Stimulated activated CD4-positive, alpha-beta T cell treated with anti-CD3 and anti-CD28 coated beads, Interleukin-12 subunit alpha, Interleukin-12 subunit beta, amount 100 ng/mL, for 48 hours (primary cell): ENCODE measurements at regions not wholly inside any gene's neighbourhood (a gene's known extent, or its start where the extent isn't known, plus 50 kb on each side); places are given as distances from the start of the nearest gene placed in this dataset.

Experiments used
- DNase-seq, 3 donors: peaks; one replicate each; pipeline ENCODE4 v3.0.0-alpha.2; 2020; ENCODE audit warnings: low read depth in 2 of 3, low spot score in 1 of 3

- no peak for DNase-seq
These were observed 279.3 kb downstream of the TMX3 start for GRCh38 chr18:68435581-68435980.

- no peak for DNase-seq
These were observed 283.0 kb downstream of the TMX3 start for GRCh38 chr18:68431922-68432198.

GRCh38 chr18:68431111-68431921 lies 283.6 kb downstream of the TMX3 start:
- DNase-seq = no peak

GRCh38 chr18:68429841-68430240 lies 285.1 kb downstream of the TMX3 start:
- DNase-seq = no peak

GRCh38 chr18:68429111-68429510 lies 285.8 kb downstream of the TMX3 start:
- DNase-seq = no peak

GRCh38 chr18:68428661-68429060 lies 286.2 kb downstream of the TMX3 start:
- no peak for DNase-seq

- no peak for DNase-seq
These were observed 286.9 kb downstream of the TMX3 start for GRCh38 chr18:68427951-68428401.

GRCh38 chr18:68426731-68427315 lies 288.1 kb downstream of the TMX3 start:
- no peak for DNase-seq

- DNase-seq = no peak
These were observed 296.0 kb downstream of the TMX3 start for GRCh38 chr18:68418881-68419280.

GRCh38 chr18:68418226-68418868 lies 296.6 kb downstream of the TMX3 start:
- no peak for DNase-seq

- no peak for DNase-seq
These were observed 297.1 kb downstream of the TMX3 start for GRCh38 chr18:68417826-68418225.

- no peak for DNase-seq
These were observed 297.6 kb downstream of the TMX3 start for GRCh38 chr18:68417166-68417799.

- DNase-seq = no peak
These were observed 300.5 kb downstream of the TMX3 start for GRCh38 chr18:68414407-68414806.

GRCh38 chr18:68409576-68409975 lies 305.3 kb downstream of the TMX3 start:
- DNase-seq = no peak

GRCh38 chr18:68406761-68407160 lies 308.1 kb downstream of the TMX3 start:
- DNase-seq = no peak

- DNase-seq = no peak
These were observed 312.1 kb downstream of the TMX3 start for GRCh38 chr18:68402784-68403183.

GRCh38 chr18:68400889-68401288 lies 314.0 kb downstream of the TMX3 start:
- DNase-seq = no peak

- DNase-seq = no peak
These were observed 315.2 kb downstream of the TMX3 start for GRCh38 chr18:68399721-68400120.

GRCh38 chr18:68397241-68398035 lies 317.5 kb downstream of the TMX3 start:
- no peak for DNase-seq

GRCh38 chr18:68394705-68395104 lies 320.2 kb downstream of the TMX3 start:
- no peak for DNase-seq

GRCh38 chr18:68391801-68392200 lies 323.1 kb downstream of the TMX3 start:
- no peak for DNase-seq
